DND-41 (cell line): ENCODE measurements at regions not wholly inside any gene's neighbourhood (a gene's known extent, or its start where the extent isn't known, plus 50 kb on each side); places are given as distances from the start of the nearest gene placed in this dataset.

Source experiments
- ATAC-seq: fragments of 200-7000 bp; cut with Tn5 transposase; 3 replicates; pipeline ENCODE4 v1.9.1; 2021; ENCODE audit warnings: low read depth; ENCODE audit not compliant: insufficient read depth
- DNase-seq: peaks from one replicate; pipeline ENCODE4 v3.0.0-alpha.2; 2020
- H2AFZ ChIP-seq: 2 replicates; pipeline ENCODE4 v1.6.0; 2012; ENCODE audit warnings: low read depth, low read length
- H3K27ac ChIP-seq: 2 replicates; pipeline ENCODE4 v1.5.1; 2012; ENCODE audit warnings: low read length, inconsistent platforms
- H3K27me3 ChIP-seq: fragments of 200-600 bp; sonication (generic); 2 replicates; pipeline ENCODE4 v1.6.0; 2012; ENCODE audit warnings: low read length, mild to moderate bottlenecking, inconsistent platforms; ENCODE audit not compliant: insufficient read depth, poor library complexity
- H3K36me3 ChIP-seq: 2 replicates; pipeline ENCODE4 v1.5.1; 2012; ENCODE audit warnings: low read length, inconsistent platforms; ENCODE audit not compliant: insufficient read depth
- H3K4me1 ChIP-seq: 2 replicates; pipeline ENCODE4 v1.5.1; 2012; ENCODE audit warnings: mild to moderate bottlenecking, low read length; ENCODE audit not compliant: insufficient read depth
- H3K4me2 ChIP-seq: 2 replicates; pipeline ENCODE4 v1.6.0; 2012; ENCODE audit warnings: mild to moderate bottlenecking, moderate library complexity, low read length, inconsistent platforms; ENCODE audit not compliant: insufficient read depth
- H3K4me3 ChIP-seq, 2 experiments: fragments of 200-600 bp in 1 of 2; shearing (Covaris generic) in 1 of 2; 2 replicates each; pipeline ENCODE4 v1.5.1; 2012 to 2016; ENCODE audit warnings: inconsistent platforms in 2 of 2, low read length in 2 of 2, mild to moderate bottlenecking in 2 of 2, low read depth in 1 of 2, moderate library complexity in 1 of 2
- H3K79me2 ChIP-seq: 2 replicates; pipeline ENCODE4 v1.6.0; 2012; ENCODE audit warnings: low read length, inconsistent platforms; ENCODE audit not compliant: insufficient read depth
- H3K9ac ChIP-seq: 2 replicates; pipeline ENCODE4 v1.6.0; 2012; ENCODE audit warnings: low read depth, mild to moderate bottlenecking, inconsistent platforms, low read length, moderate library complexity
- H3K9me3 ChIP-seq: 2 replicates; pipeline ENCODE4 v1.5.1; 2012; ENCODE audit warnings: low read length, moderate library complexity, mild to moderate bottlenecking, inconsistent platforms; ENCODE audit not compliant: insufficient read depth, severe bottlenecking
- H4K20me1 ChIP-seq: 2 replicates; pipeline ENCODE4 v1.6.0; 2012; ENCODE audit warnings: low read length; ENCODE audit not compliant: insufficient read depth
- CTCF ChIP-seq: IDR thresholded peaks from 2 replicates; pipeline ENCODE4 v1.5.1; 2012; ENCODE audit warnings: borderline replicate concordance, low read length, moderate library complexity, mild to moderate bottlenecking; ENCODE audit not compliant: poor library complexity, severe bottlenecking; ENCODE audit errors: extremely low read depth
- EZH2 ChIP-seq: IDR thresholded peaks from 3 replicates; pipeline ENCODE4 v1.6.1; 2012; ENCODE audit warnings: borderline replicate concordance, low read depth, mild to moderate bottlenecking, moderate library complexity, low read length, inconsistent platforms; ENCODE audit not compliant: severe bottlenecking

DNA sequence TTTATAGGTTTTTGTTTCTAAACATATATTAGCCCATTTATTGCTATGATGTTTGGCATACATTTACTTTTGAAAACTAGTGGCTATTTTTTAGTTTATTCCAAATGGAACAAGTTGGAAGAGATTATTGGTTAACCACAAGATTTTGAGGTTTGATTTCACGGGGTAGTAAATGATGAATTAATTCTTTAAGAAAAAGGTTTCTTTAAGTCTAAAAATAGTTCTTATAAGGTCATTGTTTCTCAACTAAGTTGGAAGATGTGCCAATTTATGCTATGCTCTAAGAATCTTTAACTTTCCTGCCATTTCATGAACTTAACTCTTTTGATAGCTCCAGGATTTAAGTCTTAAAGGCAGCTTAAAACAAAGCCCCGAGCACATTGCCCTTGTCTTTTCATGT lies 183.8 kb downstream of the LMO4 start:
- Histone ChIP-seq H4K20me1 (no peaks in the 10 kb centered on the region), H3K27me3 (no peaks in the 10 kb centered on the region), H3K4me2 (no peak overlapping the region), H3K4me1 (no peaks in the 10 kb centered on the region), H3K36me3 (no peaks in the 10 kb centered on the region), H3K79me2 (no peaks in the 10 kb centered on the region), H3K4me3 (no peak overlapping the region), H3K9me3 (no peaks in the 10 kb centered on the region), H3K27ac (no peak overlapping the region), H2AFZ (no peak overlapping the region), H3K9ac (no peak overlapping the region)
- no peak for ATAC-seq
- no peak for TF ChIP-seq CTCF
- TF ChIP-seq EZH2: no peak
- no peak for DNase-seq

GRCh38 chr1:87513255-87513654 lies 184.6 kb downstream of the LMO4 start:
- Histone ChIP-seq H3K27ac (no peak overlapping the region), H2AFZ (no peak overlapping the region), H3K9me3 (no peaks in the 10 kb centered on the region), H3K4me3 (no peak overlapping the region), H3K79me2 (no peaks in the 10 kb centered on the region), H4K20me1 (no peaks in the 10 kb centered on the region), H3K9ac (no peak overlapping the region), H3K4me2 (no peak overlapping the region), H3K27me3 (no peaks in the 10 kb centered on the region), H3K4me1 (no peaks in the 10 kb centered on the region), H3K36me3 (no peaks in the 10 kb centered on the region)
- TF ChIP-seq EZH2: no peak
- TF ChIP-seq CTCF: no peak
- ATAC-seq (no peak), DNase-seq (no peak)

GRCh38 chr1:87513966-87514660 lies 185.4 kb downstream of the LMO4 start:
- TF ChIP-seq EZH2: no peak
- no peak for TF ChIP-seq CTCF
- no peak overlapping the region for H2AFZ ChIP-seq
- no peak for DNase-seq

DNA sequence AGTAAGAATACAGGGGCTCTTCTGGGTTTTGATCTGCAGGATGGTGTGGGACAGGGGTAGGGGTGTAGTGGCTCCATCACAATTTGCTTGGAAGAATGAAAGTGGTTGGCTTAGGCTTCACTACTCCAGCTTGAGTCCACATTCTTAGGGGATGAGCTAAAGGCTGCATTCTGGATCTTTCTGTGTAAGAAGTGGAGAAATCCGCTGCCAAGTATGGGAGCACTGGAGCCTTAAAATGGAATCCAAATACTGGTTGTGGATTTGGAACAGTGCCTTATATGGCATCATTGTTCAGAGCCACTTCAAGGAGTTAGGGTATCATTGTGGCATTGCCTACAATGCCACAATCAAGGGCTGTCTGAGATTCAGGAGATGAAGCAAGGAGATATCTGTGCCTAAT lies 187.1 kb downstream of the LMO4 start:
- Histone ChIP-seq H3K9ac (no peak overlapping the region), H2AFZ (no peak overlapping the region), H3K4me3 (no peak overlapping the region), H3K4me2 (no peak overlapping the region), H3K4me1 (no peaks in the 10 kb centered on the region), H3K36me3 (no peaks in the 10 kb centered on the region), H4K20me1 (no peaks in the 10 kb centered on the region), H3K27ac (no peak overlapping the region), H3K9me3 (no peaks in the 10 kb centered on the region), H3K79me2 (no peaks in the 10 kb centered on the region), H3K27me3 (peaks cover 4% of the 10 kb centered on the region)
- ATAC-seq (no peak), DNase-seq (no peak)
- no peak for TF ChIP-seq EZH2
- TF ChIP-seq CTCF: no peak

More at GRCh38 chr1:87513966-87514660, 185.4 kb downstream of the LMO4 start:
- H3K27ac ChIP-seq: no peak overlapping the region
- H3K27me3 ChIP-seq: peaks cover 3% of the 10 kb centered on the region
- no peaks in the 10 kb centered on the region for H3K79me2 ChIP-seq
- no peak overlapping the region for H3K4me2 ChIP-seq
- H3K4me3 ChIP-seq: no peak overlapping the region
- no peak overlapping the region for H3K9ac ChIP-seq
- H3K4me1 ChIP-seq: no peaks in the 10 kb centered on the region
- H3K9me3 ChIP-seq: no peaks in the 10 kb centered on the region
- H3K36me3 ChIP-seq: no peaks in the 10 kb centered on the region
- ATAC-seq: no peak
- H4K20me1 ChIP-seq: no peaks in the 10 kb centered on the region
